SK-N-MC (cell line): ENCODE measurements at regions not wholly inside any gene's neighbourhood (a gene's known extent, or its start where the extent isn't known, plus 50 kb on each side); places are given as distances from the start of the nearest gene placed in this dataset.
"Not testable (repeated sequence)": the region's sequence is repeated elsewhere in the genome, so short reads cannot be mapped to it uniquely, and the experiment has no call there.

Source experiments
- DNase-seq: peaks from one replicate; pipeline ENCODE4 v3.0.0-alpha.2; 2011; ENCODE audit warnings: low read depth, low spot score
- H3K27ac ChIP-seq: fragments of 200-600 bp; sonication (generic); 2 replicates; pipeline ENCODE4 v1.5.1; 2016; ENCODE audit warnings: mixed run types
- H3K36me3 ChIP-seq: fragments of 200-600 bp; sonication (generic); 2 replicates; pipeline ENCODE4 v1.6.1; 2017; ENCODE audit warnings: antibody characterized with exemption, low read length, mixed read lengths; ENCODE audit not compliant: insufficient read depth
- H3K4me3 ChIP-seq: fragments of 200-600 bp; sonication (generic); 2 replicates; pipeline ENCODE4 v1.5.1; 2016
- H3K9ac ChIP-seq: fragments of 200-600 bp; sonication (generic); 2 replicates; pipeline ENCODE4 v1.8.0; 2017; ENCODE audit warnings: mixed run types, mixed read lengths; ENCODE audit not compliant: insufficient read length
- H3K9me3 ChIP-seq: fragments of 200-600 bp; sonication (generic); 2 replicates; pipeline ENCODE4 v1.6.1; 2017; ENCODE audit warnings: low read depth, mild to moderate bottlenecking, antibody characterized with exemption, low read length, moderate library complexity, mixed read lengths
- EZH2 ChIP-seq: fragments of 200-600 bp; sonication (generic); IDR thresholded peaks from one replicate; pipeline ENCODE4 v1.6.1; 2017; ENCODE audit warnings: antibody characterized with exemption
- FOXP2 ChIP-seq: optimal IDR thresholded peaks from 2 replicates; pipeline ENCODE3; 2011; ENCODE audit warnings: mild to moderate bottlenecking, moderate library complexity; ENCODE audit not compliant: insufficient read depth; ENCODE audit errors: extremely low read length, control extremely low read depth
- POLR2AphosphoS5 ChIP-seq: IDR thresholded peaks from 2 replicates; pipeline ENCODE4 v1.6.1; 2012; ENCODE audit warnings: mild to moderate bottlenecking, low read depth, low read length, borderline replicate concordance

- no peak for DNase-seq
- H3K4me3 ChIP-seq: no peak overlapping the region
- no peak overlapping the region for H3K9ac ChIP-seq
- TF ChIP-seq POLR2AphosphoS5 (no peak), FOXP2 (no peak), EZH2 (no peak)
- no peaks in the 10 kb centered on the region for H3K36me3 ChIP-seq
- H3K9me3 ChIP-seq: no peaks in the 10 kb centered on the region
- no peak overlapping the region for H3K27ac ChIP-seq
Measured at GRCh38 chr10:117441361-117441760, 66.1 kb upstream of the PDZD8 start.

DNA sequence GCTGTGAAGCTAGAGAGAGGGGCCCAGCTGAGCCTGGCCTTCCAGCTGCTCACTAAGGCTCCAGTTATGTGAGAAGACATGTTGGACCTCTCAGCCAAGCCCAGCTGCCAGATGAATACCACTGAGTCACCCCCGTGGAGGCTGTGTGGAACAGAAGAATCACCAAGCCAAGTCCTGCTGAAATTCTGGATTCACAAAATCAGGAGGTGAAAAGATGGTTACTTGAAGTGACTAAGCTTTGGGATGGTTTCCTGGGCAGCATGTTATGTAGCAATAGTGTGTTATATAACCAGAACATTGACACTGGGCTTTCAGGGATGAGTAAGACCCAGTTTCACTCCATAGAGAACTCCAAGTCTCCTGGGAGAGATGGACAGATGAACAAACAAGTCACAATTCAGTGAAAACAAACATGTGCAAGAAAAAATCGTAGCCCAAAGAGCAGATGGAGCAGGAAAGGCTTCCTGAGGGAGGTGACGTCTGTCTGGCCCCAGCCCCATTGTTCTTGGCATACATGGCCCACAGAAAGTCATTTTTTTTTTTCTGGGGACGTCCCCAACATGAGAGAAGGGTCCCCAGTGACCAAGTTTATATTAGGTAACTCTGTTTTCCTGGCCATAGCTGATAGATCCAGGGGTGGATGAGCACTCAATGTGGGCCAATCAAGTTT is 64.1 kb upstream of the PDZD8 start:
- no peak for DNase-seq
- Histone ChIP-seq H3K36me3 (no peaks in the 10 kb centered on the region), H3K9ac (no peak overlapping the region), H3K4me3 (no peak overlapping the region), H3K27ac (no peak overlapping the region), H3K9me3 (no peaks in the 10 kb centered on the region)
- TF ChIP-seq EZH2: no peak
- no peak for TF ChIP-seq FOXP2
- no peak for TF ChIP-seq POLR2AphosphoS5

DNA sequence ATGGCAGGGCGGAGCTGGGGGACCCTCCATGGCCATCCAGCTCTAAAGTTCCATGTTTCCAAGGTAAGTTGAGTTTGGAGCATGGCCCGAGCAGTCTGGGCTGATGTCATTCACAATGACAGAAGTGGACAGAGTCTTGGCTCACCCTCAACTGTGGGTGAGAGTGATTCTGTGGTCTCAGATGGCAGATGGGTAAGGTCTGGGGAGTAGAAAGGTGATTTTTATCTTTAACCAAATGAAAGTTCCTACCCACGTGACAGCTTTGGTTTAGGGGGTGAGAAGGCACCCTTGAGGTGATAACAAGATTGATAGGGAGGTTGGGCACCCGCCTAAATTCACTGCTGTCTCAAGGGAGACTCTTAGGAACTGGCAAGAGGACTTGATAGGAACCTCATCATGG is 57.6 kb upstream of the PDZD8 start:
- Histone ChIP-seq H3K9ac (no peak overlapping the region), H3K9me3 (no peaks in the 10 kb centered on the region), H3K4me3 (no peak overlapping the region), H3K36me3 (no peaks in the 10 kb centered on the region), H3K27ac (no peak overlapping the region)
- TF ChIP-seq EZH2 (no peak), POLR2AphosphoS5 (no peak), FOXP2 (no peak)
- DNase-seq: no peak

- TF ChIP-seq EZH2: no peak
- no peak for TF ChIP-seq FOXP2
- no peak for TF ChIP-seq POLR2AphosphoS5
- DNase-seq: no peak
- Histone ChIP-seq H3K9me3 (no peaks in the 10 kb centered on the region), H3K9ac (no peak overlapping the region), H3K36me3 (no peaks in the 10 kb centered on the region), H3K4me3 (no peak overlapping the region), H3K27ac (no peak overlapping the region)
Measured at GRCh38 chr10:117431160-117431559, 55.9 kb upstream of the PDZD8 start.

DNA sequence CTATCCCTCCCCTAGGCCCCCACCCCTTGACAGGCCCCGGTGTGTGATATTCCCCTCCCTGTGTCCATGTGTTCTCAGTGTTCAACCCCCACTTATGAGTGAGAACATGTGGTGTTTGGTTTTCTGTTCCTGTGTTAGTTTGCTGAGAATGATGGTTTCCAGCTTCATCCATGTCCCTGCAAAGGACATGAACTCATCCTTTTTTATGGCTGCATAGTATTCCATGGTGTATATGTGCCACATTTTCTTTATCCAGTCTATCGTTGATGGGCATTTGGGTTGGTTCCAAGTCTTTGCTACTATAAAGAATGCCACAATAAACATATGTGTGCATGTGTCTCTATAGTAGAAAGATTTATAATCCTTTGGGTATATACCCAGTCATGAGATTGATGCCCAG is 55.3 kb upstream of the PDZD8 start:
- H3K9ac ChIP-seq, DNase-seq, H3K9me3 ChIP-seq, H3K36me3 ChIP-seq, H3K4me3 ChIP-seq, H3K27ac ChIP-seq: not testable (repeated sequence)

DNA sequence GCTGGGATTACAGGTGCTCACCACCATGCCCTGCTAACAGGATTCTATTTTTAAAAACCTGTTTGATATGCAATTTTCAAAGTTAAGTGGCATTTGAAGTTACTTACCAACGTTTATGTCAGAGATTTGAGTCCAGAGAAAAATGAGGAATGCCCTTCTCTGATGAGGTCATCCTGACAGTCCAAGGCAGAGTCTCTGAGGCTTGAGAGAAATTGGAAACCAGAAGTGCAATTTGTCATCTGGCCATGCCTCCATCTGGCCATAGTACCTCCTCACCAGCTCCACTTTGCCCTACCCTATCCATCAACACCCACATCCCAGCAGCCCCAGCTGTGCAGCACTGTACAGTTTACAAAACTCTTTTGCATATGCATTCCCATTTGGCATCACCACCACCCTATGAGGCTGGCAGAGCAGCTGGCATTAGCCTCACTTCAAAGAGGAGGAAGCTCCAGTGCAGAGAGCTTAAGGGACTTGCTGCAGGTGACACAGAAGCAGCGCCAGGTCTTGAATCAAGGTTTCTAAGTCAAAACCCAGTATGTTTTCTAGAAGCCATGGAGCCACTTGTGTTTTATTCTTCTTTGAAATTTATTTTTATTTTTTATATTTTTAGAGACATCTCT is 54.5 kb upstream of the PDZD8 start:
- DNase-seq: no peak
- Histone ChIP-seq H3K4me3 (no peak overlapping the region), H3K27ac (no peak overlapping the region), H3K36me3 (no peaks in the 10 kb centered on the region), H3K9me3 (no peaks in the 10 kb centered on the region), H3K9ac (no peak overlapping the region)
- no peak for TF ChIP-seq FOXP2
- no peak for TF ChIP-seq POLR2AphosphoS5
- TF ChIP-seq EZH2: no peak

- no peak for TF ChIP-seq EZH2
- no peak for TF ChIP-seq FOXP2
- TF ChIP-seq POLR2AphosphoS5: no peak
- H3K36me3 ChIP-seq: no peaks in the 10 kb centered on the region
- H3K9ac ChIP-seq: no peak overlapping the region
- H3K27ac ChIP-seq: no peak overlapping the region
- H3K4me3 ChIP-seq: no peak overlapping the region
- DNase-seq: no peak
- no peaks in the 10 kb centered on the region for H3K9me3 ChIP-seq
Measured at GRCh38 chr10:117427356-117427755, 52.1 kb upstream of the PDZD8 start.

GRCh38 chr10:117425974-117426566 is 50.8 kb upstream of the PDZD8 start:
- H3K9ac ChIP-seq: no peak overlapping the region
- no peak overlapping the region for H3K4me3 ChIP-seq
- H3K36me3 ChIP-seq: no peaks in the 10 kb centered on the region
- DNase-seq: no peak
- H3K9me3 ChIP-seq: no peaks in the 10 kb centered on the region
- no peak for TF ChIP-seq POLR2AphosphoS5
- TF ChIP-seq EZH2: no peak
- no peak for TF ChIP-seq FOXP2
- H3K27ac ChIP-seq: no peak overlapping the region
